CD1c-positive myeloid dendritic cell (primary cell): ENCODE measurements at regions not wholly inside any gene's neighbourhood (a gene's known extent, or its start where the extent isn't known, plus 50 kb on each side); places are given as distances from the start of the nearest gene placed in this dataset.

ENCODE experiments used
- DNase-seq: peaks from one replicate; pipeline ENCODE4 v3.0.0-alpha.2; 2016; ENCODE audit errors: extremely low spot score

- no peak for DNase-seq
Observed at GRCh38 chr13:39159846-39160370, 121.7 kb downstream of the NHLRC3 start.

GRCh38 chr13:39167018-39167417 lies 128.8 kb downstream of the NHLRC3 start:
- no peak for DNase-seq

DNA sequence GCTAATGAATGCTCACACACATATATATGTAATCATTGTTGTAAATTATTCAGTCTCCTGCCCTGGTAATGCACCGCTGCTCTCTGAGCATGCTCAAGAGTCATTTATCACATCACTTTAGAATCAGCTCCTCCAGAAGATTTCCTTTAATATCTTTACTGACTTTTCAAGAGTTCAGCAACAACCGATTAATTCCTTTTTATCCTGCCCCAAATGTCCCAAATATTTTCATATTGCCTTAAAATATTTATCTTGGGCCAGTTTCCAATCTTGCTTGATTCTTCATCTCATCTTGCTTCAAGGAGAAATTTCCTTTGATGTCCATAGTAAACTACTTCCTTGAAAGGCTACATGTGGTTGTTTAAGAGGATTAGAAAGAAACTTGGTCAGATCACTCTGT lies 132.5 kb downstream of the NHLRC3 start:
- DNase-seq = no peak

GRCh38 chr13:39185326-39185725 lies 147.1 kb downstream of the NHLRC3 start:
- no peak for DNase-seq

DNA sequence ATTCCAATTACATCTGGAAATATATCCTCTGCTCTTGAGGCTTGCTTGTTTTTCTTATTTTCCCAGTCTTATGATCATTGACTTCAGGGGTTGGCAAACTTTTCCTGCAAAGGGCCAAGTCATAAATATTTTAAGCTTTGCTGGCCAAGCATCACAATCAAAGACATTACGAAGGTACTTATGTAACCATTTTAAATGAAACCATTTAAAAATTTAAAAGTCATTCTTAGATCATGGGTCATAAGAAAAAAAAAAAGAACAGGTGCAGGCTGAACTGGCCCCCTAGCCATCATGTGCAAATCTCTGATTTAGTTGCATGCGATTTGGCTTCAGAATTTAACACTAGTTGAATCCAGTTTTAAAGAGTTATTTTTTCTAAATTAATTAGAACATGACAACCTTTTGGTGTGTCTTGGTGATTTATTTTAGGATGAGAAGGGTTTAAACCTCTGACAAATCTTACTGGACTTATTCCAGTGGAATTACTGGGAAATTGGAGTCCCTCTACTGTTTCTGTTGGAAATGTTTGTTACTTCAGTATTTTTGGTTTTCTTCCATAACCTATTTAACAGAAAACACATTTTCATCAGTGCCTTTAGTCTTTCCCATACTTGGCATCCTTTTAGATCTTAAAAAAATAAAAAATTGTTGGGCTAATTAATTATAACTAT lies 148.1 kb downstream of the NHLRC3 start:
- DNase-seq = no peak

GRCh38 chr13:39189778-39190177 lies 151.5 kb downstream of the NHLRC3 start:
- no peak for DNase-seq

GRCh38 chr13:39196965-39197646 lies 158.8 kb downstream of the NHLRC3 start:
- no peak for DNase-seq

- DNase-seq = no peak
Observed at GRCh38 chr13:39197647-39198007, 159.4 kb downstream of the NHLRC3 start.

DNA sequence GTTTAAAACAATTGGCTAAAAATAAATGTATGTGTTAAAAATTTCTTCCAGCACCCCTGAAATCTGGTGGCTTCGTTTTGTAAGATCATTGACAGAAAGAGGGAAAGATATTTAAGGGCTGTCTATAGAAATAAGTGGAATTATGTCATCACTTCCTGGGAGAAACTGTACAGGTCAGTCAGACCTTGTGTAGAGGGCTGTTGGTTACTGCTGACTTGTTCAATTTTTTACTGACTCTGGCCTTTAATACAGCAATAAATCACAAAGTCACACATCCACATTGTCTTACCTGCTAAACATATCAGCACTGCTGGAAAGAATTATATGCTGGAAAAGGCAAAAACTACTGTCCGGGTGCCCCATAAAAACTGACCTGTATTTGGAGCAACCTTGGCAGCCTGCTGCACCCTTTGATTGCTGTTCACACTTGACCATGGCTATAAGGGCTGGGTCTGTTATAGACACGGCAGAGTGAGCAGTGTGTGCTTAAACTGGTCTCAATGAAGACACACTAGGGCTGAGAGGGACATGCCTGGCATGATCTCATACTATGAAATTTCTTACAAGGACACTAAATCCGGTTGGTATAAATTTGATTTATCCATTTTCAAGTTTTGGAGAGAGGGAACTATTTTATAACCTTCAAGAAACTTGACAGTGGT lies 162.1 kb downstream of the NHLRC3 start:
- DNase-seq = no peak

- no peak for DNase-seq
Observed at GRCh38 chr13:39201180-39201579, 162.9 kb downstream of the NHLRC3 start.

GRCh38 chr13:39202746-39203145 lies 164.5 kb downstream of the NHLRC3 start:
- no peak for DNase-seq

- DNase-seq = no peak
Observed at GRCh38 chr13:39208636-39209035, 170.4 kb downstream of the NHLRC3 start.

DNA sequence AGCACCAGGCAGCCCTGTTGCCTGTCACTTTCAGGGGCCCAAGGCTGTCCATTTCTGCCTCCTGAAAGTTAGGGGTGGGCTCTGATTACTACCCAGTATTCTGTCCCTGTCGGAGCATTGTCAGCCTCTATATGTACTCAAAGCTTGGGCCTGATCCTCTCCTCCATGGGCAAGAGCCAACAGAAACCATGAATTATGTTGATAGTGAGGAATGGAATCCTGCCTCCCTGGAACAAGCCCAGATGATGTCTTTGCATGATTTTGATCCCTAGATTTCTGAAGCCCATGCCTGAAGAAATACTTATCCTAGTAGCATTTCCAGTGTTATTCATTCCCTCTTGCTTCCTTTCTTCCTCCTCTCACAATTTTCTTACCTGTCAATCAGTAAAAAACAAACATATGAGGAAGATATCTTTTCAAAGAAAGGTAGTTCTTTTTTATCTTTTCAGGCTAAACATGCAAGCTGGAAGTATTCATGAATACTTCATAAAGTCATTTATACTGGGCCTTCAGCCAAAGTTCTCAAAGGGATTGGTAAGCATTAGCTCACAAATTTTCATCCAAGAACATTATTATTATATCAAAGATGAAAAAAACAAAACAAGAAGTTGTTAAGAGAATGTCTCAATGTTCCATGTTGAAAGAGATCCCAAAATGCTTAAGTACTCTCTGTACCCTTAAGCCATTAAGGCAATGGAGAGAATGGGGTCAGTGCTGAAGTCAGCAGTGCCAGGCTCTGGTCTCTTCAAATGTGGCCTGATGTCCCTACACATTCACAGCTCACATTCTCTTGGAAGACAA lies 171.7 kb downstream of the NHLRC3 start:
- DNase-seq = no peak

DNA sequence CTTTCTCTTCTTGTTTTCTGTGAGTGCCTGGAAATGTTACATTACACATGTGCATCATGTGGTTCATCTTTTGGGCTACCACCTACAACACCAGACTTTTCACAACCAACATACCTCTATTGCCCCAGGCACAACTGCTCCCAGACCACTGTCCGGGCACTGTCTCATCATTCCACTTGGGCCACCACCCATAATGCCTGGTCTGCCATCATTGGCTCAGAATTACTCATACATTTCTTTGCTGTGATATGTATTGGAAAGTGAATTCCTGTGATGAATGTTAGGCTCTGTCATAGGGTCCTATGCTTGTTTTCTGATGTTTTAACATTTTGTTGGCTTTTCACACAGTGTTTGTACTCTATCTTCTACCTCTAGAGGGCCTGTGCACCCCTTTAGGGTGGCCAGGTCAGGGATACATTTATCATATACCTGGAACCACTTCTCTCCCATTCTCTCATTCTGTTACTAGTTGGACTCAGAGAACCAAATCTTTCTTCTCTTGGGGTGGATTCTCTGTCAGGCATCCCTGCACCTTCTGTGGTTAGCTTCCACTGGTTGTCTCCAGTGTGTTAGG lies 172.8 kb downstream of the NHLRC3 start:
- DNase-seq = no peak

- DNase-seq = no peak
Observed at GRCh38 chr13:39215971-39216370, 177.7 kb downstream of the NHLRC3 start.

GRCh38 chr13:39217471-39217870 lies 179.2 kb downstream of the NHLRC3 start:
- DNase-seq = no peak

DNA sequence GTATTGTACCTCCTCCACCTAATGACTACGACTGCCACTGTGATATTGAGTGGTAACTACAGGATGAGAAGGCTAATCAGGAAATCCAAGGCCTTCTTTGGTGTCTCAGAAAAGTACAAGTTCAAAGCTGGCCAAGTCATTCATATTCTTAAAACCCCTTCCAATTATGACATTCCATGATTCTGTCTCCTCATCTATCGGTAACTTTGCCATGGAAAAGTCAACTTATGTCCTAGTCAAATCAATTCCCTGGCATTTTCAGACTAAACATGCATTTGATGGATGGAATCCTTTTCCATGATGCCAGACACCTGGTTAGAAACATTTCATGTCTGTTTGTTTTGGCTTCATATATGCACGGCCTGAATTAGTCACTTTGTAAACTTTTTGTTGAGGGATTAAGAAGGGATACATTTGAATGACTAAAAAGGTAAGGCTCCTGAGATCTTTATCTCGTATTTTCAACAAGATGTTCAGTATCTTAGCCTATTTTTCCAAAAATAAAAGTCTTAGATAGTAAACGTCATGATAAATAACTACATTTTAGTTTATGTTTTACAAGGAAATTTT lies 186.5 kb downstream of the NHLRC3 start:
- DNase-seq = no peak

DNA sequence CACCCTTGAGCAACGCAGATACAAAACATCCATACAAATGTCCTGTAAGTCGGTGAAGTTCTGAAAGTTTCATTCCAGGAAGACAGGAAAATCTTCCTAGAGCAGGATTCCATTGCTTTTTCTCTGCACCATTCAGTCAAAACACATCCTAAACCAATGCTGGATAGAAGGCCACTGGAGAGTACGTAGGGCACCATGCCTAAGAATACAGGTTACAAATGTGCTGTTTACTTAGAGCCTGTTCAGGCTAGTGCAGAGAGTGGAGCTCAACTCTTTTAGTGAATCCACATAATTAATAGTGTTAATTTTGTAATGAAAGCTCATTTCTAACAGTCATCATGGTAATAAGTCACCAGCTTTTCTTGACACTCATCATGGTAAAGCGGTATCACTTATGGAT lies 187.6 kb downstream of the NHLRC3 start:
- no peak for DNase-seq

- no peak for DNase-seq
Observed at GRCh38 chr13:39226359-39226758, 188.1 kb downstream of the NHLRC3 start.

DNA sequence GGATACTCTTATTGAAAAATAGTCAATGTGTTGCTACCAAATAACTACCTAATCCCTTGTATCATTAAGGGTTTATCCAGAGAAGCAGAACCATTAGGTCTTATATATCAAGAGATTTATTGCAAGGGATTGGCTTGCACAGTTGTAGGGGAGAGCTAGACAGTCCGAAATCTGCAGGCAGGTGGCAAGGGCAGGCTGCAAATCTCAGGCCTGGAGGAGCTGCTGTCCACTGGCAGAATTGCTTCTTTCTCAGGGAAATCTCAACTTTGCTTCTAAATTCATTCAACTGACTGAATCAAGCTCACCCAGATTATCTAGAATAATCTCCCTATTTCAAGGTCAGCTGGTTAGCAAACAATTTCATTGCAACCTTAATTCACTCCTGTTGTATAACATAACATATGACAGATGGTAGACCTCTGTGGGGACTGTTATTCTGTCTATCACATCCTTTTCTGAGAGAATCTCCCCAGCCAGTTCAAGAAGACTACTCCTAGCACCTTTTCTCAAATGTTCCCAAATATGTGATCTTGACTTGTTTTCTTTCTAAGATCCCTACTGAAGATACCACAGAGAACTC lies 194.2 kb downstream of the NHLRC3 start:
- no peak for DNase-seq

- DNase-seq = no peak
Observed at GRCh38 chr13:39232999-39233398, 194.7 kb downstream of the NHLRC3 start.
